ENCODE measurements at regions not wholly inside any gene's neighbourhood (a gene's known extent, or its start where the extent isn't known, plus 50 kb on each side); places are given as distances from the start of the nearest gene placed in this dataset.

DNA sequence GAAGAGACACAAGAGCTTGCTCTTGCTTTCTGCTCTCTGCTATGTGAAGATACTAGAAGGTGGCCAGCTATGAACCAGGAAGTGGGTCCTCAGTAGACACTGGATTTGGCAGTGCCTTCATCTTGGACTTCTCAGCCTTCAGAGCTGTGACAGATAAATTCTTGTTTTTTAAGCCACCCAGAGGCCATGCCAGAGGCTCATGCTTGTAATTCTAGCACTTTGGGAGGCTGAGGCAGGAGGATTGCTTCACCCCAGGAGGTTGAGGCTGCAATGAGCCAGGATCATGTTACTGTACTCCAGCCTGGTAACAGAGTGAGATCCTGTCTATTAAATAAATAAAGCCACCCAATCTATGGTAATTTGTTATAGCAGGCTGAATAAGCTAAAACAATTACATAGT is 185.5 kb upstream of the SALL4 start:
- Histone ChIP-seq H3K27ac (no peak overlapping the region), H3K27me3 (ENCODE audit: insufficient read depth, low read depth, severe bottlenecking) (no peaks in the 10 kb centered on the region), H3K9me3 (ENCODE audit: severe bottlenecking) (no peaks in the 10 kb centered on the region), H3K4me3 (ENCODE audit: low read depth, low read length) (no peak overlapping the region), H3K36me3 (no peaks in the 10 kb centered on the region)
- DNase-seq, result no peak
- TF ChIP-seq, protein P1, sequence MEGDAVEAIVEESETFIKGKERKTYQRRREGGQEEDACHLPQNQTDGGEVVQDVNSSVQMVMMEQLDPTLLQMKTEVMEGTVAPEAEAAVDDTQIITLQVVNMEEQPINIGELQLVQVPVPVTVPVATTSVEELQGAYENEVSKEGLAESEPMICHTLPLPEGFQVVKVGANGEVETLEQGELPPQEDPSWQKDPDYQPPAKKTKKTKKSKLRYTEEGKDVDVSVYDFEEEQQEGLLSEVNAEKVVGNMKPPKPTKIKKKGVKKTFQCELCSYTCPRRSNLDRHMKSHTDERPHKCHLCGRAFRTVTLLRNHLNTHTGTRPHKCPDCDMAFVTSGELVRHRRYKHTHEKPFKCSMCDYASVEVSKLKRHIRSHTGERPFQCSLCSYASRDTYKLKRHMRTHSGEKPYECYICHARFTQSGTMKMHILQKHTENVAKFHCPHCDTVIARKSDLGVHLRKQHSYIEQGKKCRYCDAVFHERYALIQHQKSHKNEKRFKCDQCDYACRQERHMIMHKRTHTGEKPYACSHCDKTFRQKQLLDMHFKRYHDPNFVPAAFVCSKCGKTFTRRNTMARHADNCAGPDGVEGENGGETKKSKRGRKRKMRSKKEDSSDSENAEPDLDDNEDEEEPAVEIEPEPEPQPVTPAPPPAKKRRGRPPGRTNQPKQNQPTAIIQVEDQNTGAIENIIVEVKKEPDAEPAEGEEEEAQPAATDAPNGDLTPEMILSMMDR (IDR thresholded peaks at IDR 0.05; ENCODE audit: low read depth, low read length), result no peak

DNA sequence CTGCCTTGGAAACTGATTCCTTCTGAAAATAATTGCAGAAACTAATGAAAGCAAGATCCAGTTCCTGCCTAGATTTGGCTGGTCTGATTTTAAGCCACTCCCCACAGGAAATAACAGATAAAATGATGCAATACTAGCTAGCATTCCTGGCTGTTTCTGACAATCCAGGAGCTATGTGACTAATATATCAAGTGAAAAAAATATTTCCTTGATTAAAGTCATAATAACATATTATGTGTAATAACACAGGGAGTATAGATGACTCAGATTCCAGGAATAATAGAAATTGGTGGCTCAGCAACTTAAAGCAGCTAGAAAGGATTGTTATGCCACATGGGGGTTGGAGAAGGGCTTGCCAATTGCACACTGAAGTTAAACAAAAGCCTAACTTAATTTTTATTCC is 182.7 kb upstream of the SALL4 start:
- DNase-seq, result no peak
- no peaks in the 10 kb centered on the region for H3K36me3 ChIP-seq
- H3K27me3 ChIP-seq (ENCODE audit: insufficient read depth, low read depth, severe bottlenecking), result no peaks in the 10 kb centered on the region
- no peak overlapping the region for H3K4me3 ChIP-seq (ENCODE audit: low read depth, low read length)
- H3K27ac ChIP-seq, result no peak overlapping the region
- TF ChIP-seq, protein P1 (IDR thresholded peaks at IDR 0.05; ENCODE audit: low read depth, low read length), result no peak
- no peaks in the 10 kb centered on the region for H3K9me3 ChIP-seq (ENCODE audit: severe bottlenecking)

DNA sequence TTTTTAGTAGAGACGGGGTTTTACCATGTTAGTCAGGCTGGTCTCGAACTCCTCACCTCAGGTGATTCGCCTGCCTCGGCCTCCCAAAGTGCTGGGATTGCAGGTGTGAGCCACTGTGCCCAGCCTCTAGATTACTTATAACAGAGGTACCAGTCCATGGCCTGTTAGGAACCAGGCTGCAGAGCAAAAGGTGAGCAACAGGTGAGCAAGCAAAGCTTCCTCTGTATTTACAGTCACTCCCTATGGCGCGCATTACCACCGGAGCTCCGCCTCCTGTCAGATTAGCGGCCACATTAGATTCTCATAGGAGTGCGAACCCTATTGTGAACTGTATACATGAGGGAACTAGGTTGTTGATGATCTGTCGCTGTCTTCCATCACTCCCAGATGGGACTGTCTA is 178.0 kb upstream of the SALL4 start:
- no peak for DNase-seq
- peaks cover 16% of the 10 kb centered on the region for H3K9me3 ChIP-seq (ENCODE audit: severe bottlenecking)
- H3K4me3 ChIP-seq (ENCODE audit: low read depth, low read length), result no peak overlapping the region
- H3K36me3 ChIP-seq, result no peaks in the 10 kb centered on the region
- TF ChIP-seq, protein P1 (IDR thresholded peaks at IDR 0.05; ENCODE audit: low read depth, low read length), result no peak
- no peak overlapping the region for H3K27ac ChIP-seq
- no peaks in the 10 kb centered on the region for H3K27me3 ChIP-seq (ENCODE audit: insufficient read depth, low read depth, severe bottlenecking)

DNA sequence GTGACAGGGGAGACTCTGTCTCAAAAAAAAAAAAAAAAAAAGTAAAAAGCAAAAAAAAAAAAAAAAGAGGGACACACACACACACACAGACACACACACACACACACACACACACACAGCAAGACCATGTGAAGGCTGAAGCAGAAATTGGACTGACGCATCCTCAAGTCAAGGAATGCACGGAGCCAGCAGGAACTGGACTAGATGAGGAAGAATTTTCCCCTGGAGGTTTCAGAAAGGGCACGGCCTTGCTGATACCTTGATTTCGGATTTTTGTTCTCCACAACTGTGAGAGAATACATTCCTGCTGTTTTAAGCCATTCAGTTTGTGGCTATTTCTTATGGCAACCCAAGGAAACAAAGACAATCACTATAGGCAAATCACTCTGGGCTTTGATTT is 176.9 kb upstream of the SALL4 start:
- Histone ChIP-seq H3K27ac (no peak overlapping the region), H3K27me3 (ENCODE audit: insufficient read depth, low read depth, severe bottlenecking) (no peaks in the 10 kb centered on the region), H3K36me3 (no peaks in the 10 kb centered on the region), H3K4me3 (ENCODE audit: low read depth, low read length) (no peak overlapping the region), H3K9me3 (ENCODE audit: severe bottlenecking) (peaks cover 16% of the 10 kb centered on the region)
- no peak for DNase-seq
- TF ChIP-seq, protein P1 (IDR thresholded peaks at IDR 0.05; ENCODE audit: low read depth, low read length), result no peak

DNA sequence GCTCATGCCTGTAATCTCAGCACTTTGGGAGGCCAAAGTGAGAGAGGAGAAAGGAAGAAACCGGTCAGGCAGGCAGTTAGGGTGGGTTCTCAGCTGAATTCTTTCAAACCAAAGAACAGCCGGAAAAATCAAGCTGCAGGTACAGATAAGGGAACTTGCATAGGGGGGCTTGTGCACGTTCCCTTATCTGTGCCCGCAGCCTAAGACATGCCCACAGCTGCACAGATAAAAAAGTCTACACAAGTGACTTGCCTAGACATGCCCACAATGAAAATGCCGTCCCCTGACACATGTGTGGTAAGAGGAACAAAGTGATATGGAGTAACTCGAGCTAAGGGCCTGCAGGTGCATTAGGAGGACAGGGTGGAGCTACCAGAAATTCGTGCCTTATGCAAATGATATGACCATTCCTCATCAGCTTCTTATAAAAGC is 175.8 kb upstream of the SALL4 start:
- H3K27me3 ChIP-seq (ENCODE audit: insufficient read depth, low read depth, severe bottlenecking), result no peaks in the 10 kb centered on the region
- no peak overlapping the region for H3K27ac ChIP-seq
- H3K36me3 ChIP-seq, result no peaks in the 10 kb centered on the region
- H3K4me3 ChIP-seq (ENCODE audit: low read depth, low read length), result no peak overlapping the region
- TF ChIP-seq, protein P1 (IDR thresholded peaks at IDR 0.05; ENCODE audit: low read depth, low read length), result no peak
- no peak for DNase-seq
- H3K9me3 ChIP-seq (ENCODE audit: severe bottlenecking), result peaks cover 16% of the 10 kb centered on the region

DNA sequence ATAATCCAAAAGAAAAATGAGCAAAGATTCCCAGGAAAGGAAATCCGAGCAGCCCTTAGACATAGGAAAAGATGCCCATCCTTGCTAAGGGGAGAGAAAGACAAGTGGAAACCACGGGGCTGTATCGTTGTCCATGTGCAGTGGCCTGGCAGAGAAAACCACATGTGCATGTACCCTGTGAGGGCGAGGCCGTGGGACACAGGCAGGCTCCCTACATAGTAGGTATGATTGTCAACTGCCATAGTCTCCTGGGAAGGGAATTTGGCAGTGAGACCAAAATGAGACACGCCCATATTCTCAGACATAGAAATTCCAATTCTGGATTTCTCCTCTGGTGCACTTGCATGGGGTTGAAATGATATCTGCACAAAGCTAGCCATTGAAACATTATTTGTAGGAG is 169.7 kb upstream of the SALL4 start:
- Histone ChIP-seq H3K4me3 (ENCODE audit: low read depth, low read length) (no peak overlapping the region), H3K9me3 (ENCODE audit: severe bottlenecking) (peaks cover 2% of the 10 kb centered on the region), H3K27me3 (ENCODE audit: insufficient read depth, low read depth, severe bottlenecking) (no peaks in the 10 kb centered on the region)

More for the DNA sequence above, 169.7 kb upstream of the SALL4 start:
- Histone ChIP-seq H3K27ac (no peak overlapping the region), H3K36me3 (no peaks in the 10 kb centered on the region)
- TF ChIP-seq, protein P1 (IDR thresholded peaks at IDR 0.05; ENCODE audit: low read depth, low read length), result no peak
- no peak for DNase-seq
